ENCODE measurements at regions not wholly inside any gene's neighbourhood (a gene's known extent, or its start where the extent isn't known, plus 50 kb on each side); places are given as distances from the start of the nearest gene placed in this dataset.

GRCh38 chr22:46045459-46046298, 68.7 kb upstream of the WNT7B start:
- TF ChIP-seq, protein P1, sequence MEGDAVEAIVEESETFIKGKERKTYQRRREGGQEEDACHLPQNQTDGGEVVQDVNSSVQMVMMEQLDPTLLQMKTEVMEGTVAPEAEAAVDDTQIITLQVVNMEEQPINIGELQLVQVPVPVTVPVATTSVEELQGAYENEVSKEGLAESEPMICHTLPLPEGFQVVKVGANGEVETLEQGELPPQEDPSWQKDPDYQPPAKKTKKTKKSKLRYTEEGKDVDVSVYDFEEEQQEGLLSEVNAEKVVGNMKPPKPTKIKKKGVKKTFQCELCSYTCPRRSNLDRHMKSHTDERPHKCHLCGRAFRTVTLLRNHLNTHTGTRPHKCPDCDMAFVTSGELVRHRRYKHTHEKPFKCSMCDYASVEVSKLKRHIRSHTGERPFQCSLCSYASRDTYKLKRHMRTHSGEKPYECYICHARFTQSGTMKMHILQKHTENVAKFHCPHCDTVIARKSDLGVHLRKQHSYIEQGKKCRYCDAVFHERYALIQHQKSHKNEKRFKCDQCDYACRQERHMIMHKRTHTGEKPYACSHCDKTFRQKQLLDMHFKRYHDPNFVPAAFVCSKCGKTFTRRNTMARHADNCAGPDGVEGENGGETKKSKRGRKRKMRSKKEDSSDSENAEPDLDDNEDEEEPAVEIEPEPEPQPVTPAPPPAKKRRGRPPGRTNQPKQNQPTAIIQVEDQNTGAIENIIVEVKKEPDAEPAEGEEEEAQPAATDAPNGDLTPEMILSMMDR (optimal IDR thresholded peaks at IDR 0.05 in 1 of 3, IDR thresholded peaks at IDR 0.05 in 1 of 3, conservative IDR thresholded peaks at IDR 0.05 in 1 of 3; ENCODE audit: extremely low read depth in 1 of 3, insufficient read depth in 2 of 3, low read length in 3 of 3) = no peak
- TF ChIP-seq EZH2 (IDR thresholded peaks at IDR 0.05; ENCODE audit: low read length) = no peak
